H1 (cell line): ENCODE measurements at regions not wholly inside any gene's neighbourhood (a gene's known extent, or its start where the extent isn't known, plus 50 kb on each side); places are given as distances from the start of the nearest gene placed in this dataset.

Source experiments
- CTCF ChIA-PET: fragments of 300-600 bp; sonication (Branson Sonifier 250); formaldehyde crosslinking; loops from one replicate; lab custom pipeline; 2021; ENCODE audit not compliant: partially characterized antibody; lab: Charles Lee
- POLR2A ChIA-PET: fragments of 300-600 bp; sonication (Branson Sonifier 250); formaldehyde crosslinking; loops from one replicate; lab custom pipeline; 2021; ENCODE audit warnings: inconsistent platforms; ENCODE audit not compliant: partially characterized antibody; lab: Charles Lee
- DNase-seq, 2 experiments: peaks; one replicate each; pipeline versions ENCODE4 v3.0.0 to v3.0.0-alpha.2; 2010 to 2022; ENCODE audit warnings: low spot score in 2 of 2, low read depth in 1 of 2, mixed read lengths in 1 of 2
- FAIRE-seq: peaks from 2 replicates; lab custom pipeline; 2011; peaks lifted over from hg19 to GRCh38; lab: Jason Lieb, UNC
- H2AFZ ChIP-seq: 2 replicates; pipeline ENCODE4 v1.8.1; 2012; ENCODE audit warnings: low read length, inconsistent platforms
- H2AK5ac ChIP-seq: 2 replicates; pipeline ENCODE4 v1.6.1; 2013; ENCODE audit warnings: low read depth, low read length
- H2BK120ac ChIP-seq: replicated peaks from 2 replicates; pipeline ENCODE3; 2013; ENCODE audit warnings: low read depth, low read length, inconsistent platforms
- H2BK12ac ChIP-seq: 2 replicates; pipeline ENCODE4 v1.6.1; 2013; ENCODE audit warnings: low read depth, low read length
- H2BK15ac ChIP-seq: 2 replicates; pipeline ENCODE4 v1.6.1; 2013; ENCODE audit warnings: low read length
- H2BK20ac ChIP-seq: 2 replicates; pipeline ENCODE4 v1.6.1; 2013; ENCODE audit warnings: low read length
- H2BK5ac ChIP-seq: 2 replicates; pipeline ENCODE4 v1.6.1; 2013; ENCODE audit warnings: low read depth, low read length
- H3K14ac ChIP-seq: 2 replicates; pipeline ENCODE4 v1.6.1; 2013; ENCODE audit warnings: inconsistent platforms; ENCODE audit not compliant: insufficient read length
- H3K18ac ChIP-seq: 2 replicates; pipeline ENCODE4 v1.6.1; 2013; ENCODE audit warnings: low read length; ENCODE audit errors: extremely low read depth
- H3K23ac ChIP-seq: 2 replicates; pipeline ENCODE4 v1.6.1; 2013; ENCODE audit warnings: inconsistent platforms; ENCODE audit not compliant: insufficient read length
- H3K23me2 ChIP-seq: 2 replicates; pipeline ENCODE4 v1.6.1; 2013; ENCODE audit warnings: low read depth, low read length
- H3K27ac ChIP-seq: 2 replicates; pipeline ENCODE4 v1.6.1; 2011; ENCODE audit warnings: low read depth, low read length, inconsistent platforms
- H3K27me3 ChIP-seq, 4 experiments: replicated peaks in 1 of 4; 1 replicate in 1 of 4; 2 replicates in 3 of 4; pipeline versions ENCODE4 v1.6.1 to v1.8.1; 2011 to 2013; ENCODE audit warnings: low read length in 3 of 4, mild to moderate bottlenecking in 3 of 4, inconsistent platforms in 2 of 4, mixed read lengths in 2 of 4, moderate library complexity in 1 of 4; ENCODE audit not compliant: control insufficient read depth in 3 of 4, insufficient read depth in 3 of 4; ENCODE audit errors: extremely low read depth in 1 of 4
- H3K36me3 ChIP-seq, 4 experiments: 2 replicates each; pipeline versions ENCODE4 v1.6.1 to v1.8.1; 2011 to 2013; ENCODE audit warnings: mild to moderate bottlenecking in 4 of 4, low read length in 3 of 4, moderate library complexity in 2 of 4, control low read depth in 1 of 4, inconsistent platforms in 1 of 4; ENCODE audit not compliant: insufficient read depth in 4 of 4, control insufficient read depth in 2 of 4
- H3K4ac ChIP-seq: replicated peaks from 2 replicates; pipeline ENCODE3; 2013; ENCODE audit warnings: low read length, low read depth, mixed read lengths, inconsistent platforms; ENCODE audit not compliant: insufficient read length
- H3K4me1 ChIP-seq, 4 experiments: replicated peaks in 1 of 4; 1 replicate in 1 of 4; 2 replicates in 3 of 4; pipeline versions ENCODE4 v1.6.1 to v1.8.1; 2011 to 2013; ENCODE audit warnings: low read length in 3 of 4, inconsistent platforms in 2 of 4, mixed read lengths in 1 of 4; ENCODE audit not compliant: insufficient read depth in 4 of 4, control insufficient read depth in 3 of 4
- H3K4me2 ChIP-seq, 2 experiments: 2 replicates each; pipeline versions ENCODE4 v1.6.1 to v1.8.1; 2011 to 2013; ENCODE audit warnings: low read depth in 2 of 2, low read length in 2 of 2, control low read depth in 1 of 2, inconsistent platforms in 1 of 2, mild to moderate bottlenecking in 1 of 2; ENCODE audit not compliant: insufficient read depth in 1 of 2
- H3K4me3 ChIP-seq, 4 experiments: fragments of 200-600, 300-600 bp in 1 of 4; sonication (generic), shearing (Covaris generic), sonication (Bioruptor Twin) in 1 of 4; 2 replicates each; pipeline versions ENCODE4 v1.5.1 to v1.8.1; 2011 to 2016; ENCODE audit warnings: low read length in 4 of 4, low read depth in 3 of 4, control low read depth in 2 of 4, inconsistent platforms in 2 of 4, mild to moderate bottlenecking in 2 of 4, mixed read lengths in 1 of 4, moderate library complexity in 1 of 4; ENCODE audit not compliant: insufficient read depth in 2 of 4; ENCODE audit errors: extremely low read depth in 1 of 4
- H3K56ac ChIP-seq: replicated peaks from 2 replicates; pipeline ENCODE3; 2013; ENCODE audit warnings: low read depth, mild to moderate bottlenecking, mixed read lengths, low read length, inconsistent platforms; ENCODE audit not compliant: insufficient read length
- H3K79me1 ChIP-seq: 2 replicates; pipeline ENCODE4 v1.6.1; 2013; ENCODE audit warnings: low read depth, low read length, control low read depth
- H3K79me2 ChIP-seq, 2 experiments: 2 replicates each; pipeline versions ENCODE4 v1.6.1 to v1.8.1; 2012 to 2013; ENCODE audit warnings: low read length in 2 of 2, mild to moderate bottlenecking in 2 of 2, inconsistent platforms in 1 of 2; ENCODE audit not compliant: insufficient read depth in 2 of 2, control insufficient read depth in 1 of 2
- H3K9ac ChIP-seq, 4 experiments: replicated peaks in 1 of 4; 1 replicate in 1 of 4; 2 replicates in 3 of 4; pipeline versions ENCODE4 v1.6.1 to v1.8.1; 2011 to 2013; ENCODE audit warnings: low read depth in 3 of 4, low read length in 3 of 4, control low read depth in 2 of 4, mild to moderate bottlenecking in 2 of 4, moderate library complexity in 2 of 4, inconsistent platforms in 1 of 4; ENCODE audit errors: extremely low read depth in 1 of 4
- H3K9me3 ChIP-seq, 2 experiments: 2 replicates each; pipeline versions ENCODE4 v1.6.1 to v1.8.1; 2012 to 2013; ENCODE audit warnings: mild to moderate bottlenecking in 2 of 2, moderate library complexity in 2 of 2, control low read depth in 1 of 2, inconsistent platforms in 1 of 2, low read depth in 1 of 2, low read length in 1 of 2, mixed read lengths in 1 of 2; ENCODE audit not compliant: insufficient read depth in 2 of 2
- H4K20me1 ChIP-seq, 2 experiments: replicated peaks in 1 of 2; 2 replicates each; pipeline versions ENCODE3 to v1.8.1; 2011 to 2013; ENCODE audit warnings: inconsistent platforms in 2 of 2, low read length in 2 of 2, mild to moderate bottlenecking in 1 of 2; ENCODE audit not compliant: insufficient read depth in 2 of 2, control insufficient read depth in 1 of 2
- H4K5ac ChIP-seq: 2 replicates; pipeline ENCODE4 v1.6.1; 2013; ENCODE audit warnings: low read length, low read depth, mixed read lengths, inconsistent platforms; ENCODE audit not compliant: insufficient read length
- H4K8ac ChIP-seq: 2 replicates; pipeline ENCODE4 v1.8.0; 2013; ENCODE audit warnings: mild to moderate bottlenecking, moderate library complexity, low read length, inconsistent platforms; ENCODE audit not compliant: insufficient read depth; ENCODE audit errors: extremely low read depth
- H4K91ac ChIP-seq: replicated peaks from 2 replicates; pipeline ENCODE3; 2013; ENCODE audit warnings: low read length, mixed read lengths, inconsistent platforms; ENCODE audit not compliant: insufficient read length
- ATF3 ChIP-seq: IDR thresholded peaks from 2 replicates; pipeline ENCODE4 v1.6.1; 2011; ENCODE audit warnings: low read depth, mild to moderate bottlenecking, low read length; ENCODE audit not compliant: insufficient read depth
- SP1 ChIP-seq: IDR thresholded peaks from 2 replicates; pipeline ENCODE4 v1.6.1; 2011; ENCODE audit warnings: low read depth, low read length
- WGBS, 2 experiments: shearing (Covaris generic) in 1 of 2; methylation state at CpG; one replicate each; pipeline versions ENCODE4 v1.1.6 to v1.1.7; 2013 to 2015; ENCODE audit warnings: low lambda C conversion rate in 2 of 2, mixed read lengths in 2 of 2, inconsistent platforms in 1 of 2, low coverage in 1 of 2, missing lambda C conversion rate in 1 of 2; ENCODE audit not compliant: insufficient replicate concordance in 2 of 2, insufficient coverage in 1 of 2, insufficient read length in 1 of 2; ENCODE audit errors: extremely low coverage in 1 of 2, missing lambda C conversion rate in 1 of 2; 5-methylcytosine and 5-hydroxymethylcytosine counted together

GRCh38 chrX:83145876-83146275 lies 362.2 kb upstream of the POU3F4 start:
- no peak for FAIRE-seq
- no peak for DNase-seq
- Histone ChIP-seq H3K27me3 (no peaks in the 10 kb centered on the region), H3K27ac (no peak overlapping the region), H2BK15ac (no peak overlapping the region), H4K91ac (no peak overlapping the region), H2BK120ac (no peak overlapping the region), H4K20me1 (no peaks in the 10 kb centered on the region), H3K23me2 (no peaks in the 10 kb centered on the region), H4K5ac (no peak overlapping the region), H3K4me2 (no peak overlapping the region), H4K8ac (no peak overlapping the region), H2BK20ac (no peak overlapping the region), H3K14ac (no peak overlapping the region), H3K18ac (no peak overlapping the region), H2AFZ (no peak overlapping the region), H3K36me3 (no peaks in the 10 kb centered on the region), H3K4me3 (no peak overlapping the region), H3K4ac (no peak overlapping the region), H3K9ac (no peak overlapping the region), H3K56ac (no peak overlapping the region), H2BK12ac (no peak overlapping the region), H3K79me1 (no peaks in the 10 kb centered on the region), H3K9me3 (no peaks in the 10 kb centered on the region), H3K79me2 (no peaks in the 10 kb centered on the region), H3K23ac (no peak overlapping the region), H2BK5ac (no peak overlapping the region), H3K4me1 (peaks cover 0 to 3% (median 0%) of the 10 kb centered on the region in 4 experiments; a peak in 1 of 7 replicates), H2AK5ac (no peak overlapping the region)
- TF ChIP-seq SP1 (no peak), ATF3 (no peak)
- CTCF ChIA-PET = interaction anchor here (0.7 kb wide), 1 partner anchor 289 kb away, joined by 4 read pairs; no protein-coding TSS in a partner anchor
- whole genome bisulfite sequencing, 2 experiments = 96% methylated on average over 5 of the region's 5 CpGs; no CpG with 5 or more reads in 1 of the 2 experiments
- POLR2A ChIA-PET = interaction anchor here (0.6 kb wide), 1 partner anchor 94 kb away, joined by 3 read pairs; no protein-coding TSS in a partner anchor
